CD14-positive monocyte (primary cell): ENCODE measurements at regions not wholly inside any gene's neighbourhood (a gene's known extent, or its start where the extent isn't known, plus 50 kb on each side); places are given as distances from the start of the nearest gene placed in this dataset.

Experiments
- DNase-seq, 3 donors: peaks; one replicate each; pipeline ENCODE4 v3.0.0-alpha.2; 2011 to 2022
- H2AFZ ChIP-seq: 2 replicates; pipeline ENCODE4 v1.6.0; 2012; ENCODE audit warnings: mild to moderate bottlenecking, low read depth, low read length, inconsistent platforms; ENCODE audit not compliant: insufficient read depth, poor library complexity, severe bottlenecking
- H3K27ac ChIP-seq, 2 donors: 1 replicate in 1 of 2; 2 replicates in 1 of 2; pipeline ENCODE4 v1.5.1; 2012 to 2013; ENCODE audit warnings: low read length in 2 of 2, control low read depth in 1 of 2, inconsistent platforms in 1 of 2, low read depth in 1 of 2, mild to moderate bottlenecking in 1 of 2
- H3K27me3 ChIP-seq, 2 donors: one replicate each; pipeline versions ENCODE4 v1.6.0 to v1.6.1; 2011 to 2013; ENCODE audit warnings: low read length in 2 of 2; ENCODE audit not compliant: control insufficient read depth in 2 of 2, insufficient read depth in 2 of 2
- H3K36me3 ChIP-seq, 2 donors: replicated peaks in 1 of 2; 1 replicate in 1 of 2; 2 replicates in 1 of 2; pipeline versions ENCODE4 v1.5.1 to v1.6.1; 2012 to 2013; ENCODE audit warnings: low read length in 2 of 2, control low read depth in 1 of 2, inconsistent platforms in 1 of 2, mild to moderate bottlenecking in 1 of 2; ENCODE audit not compliant: insufficient read depth in 2 of 2, control insufficient read depth in 1 of 2
- H3K4me1 ChIP-seq, 2 donors: 1 replicate in 1 of 2; 2 replicates in 1 of 2; pipeline versions ENCODE4 v1.5.1 to v1.6.1; 2012 to 2013; ENCODE audit warnings: low read length in 2 of 2, control low read depth in 1 of 2, inconsistent platforms in 1 of 2, mild to moderate bottlenecking in 1 of 2, moderate library complexity in 1 of 2; ENCODE audit not compliant: insufficient read depth in 2 of 2, control insufficient read depth in 1 of 2
- H3K4me2 ChIP-seq: replicated peaks from 2 replicates; pipeline ENCODE3; 2012; ENCODE audit warnings: low read length, moderate library complexity, mild to moderate bottlenecking; ENCODE audit not compliant: poor library complexity, severe bottlenecking; ENCODE audit errors: extremely low read depth
- H3K4me3 ChIP-seq, 3 experiments: fragments of 200-600 bp in 1 of 3; sonication (generic) in 1 of 3; replicated peaks in 1 of 3; 1 replicate in 2 of 3; 2 replicates in 1 of 3; pipeline ENCODE4 v1.5.1; 2011 to 2013; ENCODE audit warnings: low read length in 3 of 3, mild to moderate bottlenecking in 3 of 3, control low read depth in 2 of 3, low read depth in 2 of 3, inconsistent platforms in 1 of 3, moderate library complexity in 1 of 3
- H3K79me2 ChIP-seq: 2 replicates; pipeline ENCODE4 v1.6.0; 2012; ENCODE audit warnings: mild to moderate bottlenecking, control low read depth, inconsistent platforms, low read length, moderate library complexity; ENCODE audit not compliant: insufficient read depth
- H3K9ac ChIP-seq: 2 replicates; pipeline ENCODE4 v1.6.0; 2017; ENCODE audit warnings: low read length, mild to moderate bottlenecking; ENCODE audit not compliant: insufficient read depth, poor library complexity, severe bottlenecking
- H3K9me3 ChIP-seq, 2 donors: replicated peaks in 1 of 2; 1 replicate in 1 of 2; 2 replicates in 1 of 2; pipeline versions ENCODE4 v1.5.1 to v1.6.1; 2012 to 2013; ENCODE audit warnings: low read length in 2 of 2, control low read depth in 1 of 2; ENCODE audit not compliant: control insufficient read depth in 1 of 2, insufficient read depth in 1 of 2
- H4K20me1 ChIP-seq: 2 replicates; pipeline ENCODE4 v1.6.0; 2012; ENCODE audit warnings: mild to moderate bottlenecking, low read length, control low read depth, moderate library complexity; ENCODE audit not compliant: insufficient read depth
- H3K27ac Mint-ChIP-seq, 7 donors: one replicate each; pipeline ENCODE4 v1.8.0; 2020; ENCODE audit warnings: mild to moderate bottlenecking in 7 of 7, mixed read lengths in 7 of 7, moderate library complexity in 6 of 7, inconsistent platforms in 2 of 7
- H3K27me3 Mint-ChIP-seq, 3 donors: one replicate each; pipeline ENCODE4 v1.8.0; 2021 to 2022; ENCODE audit warnings: low read depth in 3 of 3, mild to moderate bottlenecking in 3 of 3, mixed read lengths in 3 of 3, moderate library complexity in 3 of 3, inconsistent platforms in 1 of 3
- H3K36me3 Mint-ChIP-seq, 2 donors: one replicate each; pipeline ENCODE4 v1.8.0; 2020; ENCODE audit warnings: mixed read lengths in 2 of 2, inconsistent platforms in 1 of 2, mild to moderate bottlenecking in 1 of 2
- H3K4me1 Mint-ChIP-seq: one replicate; pipeline ENCODE4 v1.8.0; 2020; ENCODE audit warnings: mild to moderate bottlenecking, mixed read lengths
- H3K4me3 Mint-ChIP-seq, 2 donors: one replicate each; pipeline ENCODE4 v1.8.0; 2020; ENCODE audit warnings: mild to moderate bottlenecking in 2 of 2, mixed read lengths in 2 of 2, moderate library complexity in 1 of 2
- H3K9me3 Mint-ChIP-seq, 7 donors: one replicate each; pipeline ENCODE4 v1.8.0; 2020 to 2022; ENCODE audit warnings: mixed read lengths in 7 of 7, mild to moderate bottlenecking in 6 of 7, moderate library complexity in 6 of 7, inconsistent platforms in 2 of 7
- WGBS: methylation state at CpG from one replicate; pipeline ENCODE4 v1.1.5; 2013; ENCODE audit warnings: missing lambda C conversion rate; ENCODE audit not compliant: insufficient coverage; 5-methylcytosine and 5-hydroxymethylcytosine counted together
- intact Hi-C, 2 donors: fragments of 100-400 bp; cut with micrococcal nuclease; formaldehyde crosslinking; loops; one replicate each; pipeline versions ENCODE4 v1.15.0 to v1.15.1; 2023
- TF ChIP-seq, protein P1 (sequence below): fragments of 200-600 bp; IDR thresholded peaks from one replicate; pipeline ENCODE4 v1.8.0; 2022; ENCODE audit warnings: antibody characterized with exemption, mild to moderate bottlenecking

DNA sequence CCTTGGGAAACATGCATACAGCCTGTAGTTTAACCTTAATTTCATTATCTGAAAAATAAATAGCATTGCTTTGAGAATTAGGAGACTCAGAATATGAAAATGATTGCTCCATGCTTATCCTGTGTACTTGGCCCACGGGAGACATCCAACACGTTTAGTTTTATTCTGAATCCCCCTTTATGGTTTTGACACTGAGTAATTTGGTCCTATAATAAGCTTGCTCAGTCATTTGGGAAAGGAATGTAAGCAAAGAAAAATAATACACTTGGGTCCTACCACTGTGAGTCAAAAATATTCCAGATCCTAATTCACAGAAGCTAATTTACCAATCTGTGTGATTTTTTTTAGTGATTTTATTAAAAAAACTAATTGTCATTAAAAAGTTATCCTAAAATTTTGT, 557.3 kb downstream of the USP25 start:
- Histone ChIP-seq H3K9me3 (no peaks in the 10 kb centered on the region), H3K4me3 (no peak overlapping the region), H3K27ac (no peak overlapping the region), H3K36me3 (no peaks in the 10 kb centered on the region), H3K79me2 (no peaks in the 10 kb centered on the region), H4K20me1 (no peaks in the 10 kb centered on the region), H3K27me3 (no peaks in the 10 kb centered on the region), H3K4me2 (no peak overlapping the region), H3K9ac (no peak overlapping the region), H3K4me1 (no peaks in the 10 kb centered on the region), H2AFZ (no peak overlapping the region)
- Mint-ChIP-seq H3K27me3 (no peaks in the 10 kb centered on the region), H3K4me1 (no peaks in the 10 kb centered on the region), H3K9me3 (peaks cover 0 to 4% (median 0%) of the 10 kb centered on the region in 7 donors), H3K27ac (no peak overlapping the region), H3K4me3 (no peak overlapping the region), H3K36me3 (no peaks in the 10 kb centered on the region)
- DNase-seq: no peak
- intact Hi-C loops: no loop called here
- WGBS: no CpG with 5 or more reads among the region's 2 CpGs
- TF ChIP-seq, protein P1, sequence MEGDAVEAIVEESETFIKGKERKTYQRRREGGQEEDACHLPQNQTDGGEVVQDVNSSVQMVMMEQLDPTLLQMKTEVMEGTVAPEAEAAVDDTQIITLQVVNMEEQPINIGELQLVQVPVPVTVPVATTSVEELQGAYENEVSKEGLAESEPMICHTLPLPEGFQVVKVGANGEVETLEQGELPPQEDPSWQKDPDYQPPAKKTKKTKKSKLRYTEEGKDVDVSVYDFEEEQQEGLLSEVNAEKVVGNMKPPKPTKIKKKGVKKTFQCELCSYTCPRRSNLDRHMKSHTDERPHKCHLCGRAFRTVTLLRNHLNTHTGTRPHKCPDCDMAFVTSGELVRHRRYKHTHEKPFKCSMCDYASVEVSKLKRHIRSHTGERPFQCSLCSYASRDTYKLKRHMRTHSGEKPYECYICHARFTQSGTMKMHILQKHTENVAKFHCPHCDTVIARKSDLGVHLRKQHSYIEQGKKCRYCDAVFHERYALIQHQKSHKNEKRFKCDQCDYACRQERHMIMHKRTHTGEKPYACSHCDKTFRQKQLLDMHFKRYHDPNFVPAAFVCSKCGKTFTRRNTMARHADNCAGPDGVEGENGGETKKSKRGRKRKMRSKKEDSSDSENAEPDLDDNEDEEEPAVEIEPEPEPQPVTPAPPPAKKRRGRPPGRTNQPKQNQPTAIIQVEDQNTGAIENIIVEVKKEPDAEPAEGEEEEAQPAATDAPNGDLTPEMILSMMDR: no peak

DNA sequence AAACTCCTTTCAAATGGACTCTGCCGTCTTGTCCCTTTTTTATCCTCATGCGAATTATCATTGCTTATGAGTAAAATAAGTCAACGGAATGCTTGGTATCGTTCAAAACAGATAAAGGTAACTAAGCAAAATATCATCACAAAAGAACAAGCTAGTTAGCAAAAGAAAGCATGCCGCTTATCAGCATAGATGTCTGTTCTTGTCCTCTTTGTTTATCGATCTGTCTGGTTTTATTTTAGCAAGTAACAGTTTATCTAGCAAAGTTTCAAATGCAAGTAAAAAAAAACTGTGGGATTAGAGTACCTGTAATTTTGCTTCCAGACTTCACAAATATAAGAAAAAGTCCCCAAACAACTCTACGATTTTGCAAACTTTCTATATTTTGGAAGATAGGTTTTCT, 561.5 kb downstream of the USP25 start:
- Histone ChIP-seq H4K20me1 (no peaks in the 10 kb centered on the region), H3K9ac (no peak overlapping the region), H3K79me2 (no peaks in the 10 kb centered on the region), H3K4me3 (no peak overlapping the region), H3K4me2 (no peak overlapping the region), H3K27ac (no peak overlapping the region), H2AFZ (no peak overlapping the region), H3K9me3 (no peaks in the 10 kb centered on the region), H3K36me3 (no peaks in the 10 kb centered on the region), H3K4me1 (no peaks in the 10 kb centered on the region), H3K27me3 (no peaks in the 10 kb centered on the region)
- no peak overlapping the region for H3K4me3 Mint-ChIP-seq
- H3K36me3 Mint-ChIP-seq: no peaks in the 10 kb centered on the region
- WGBS: no CpG with 5 or more reads among the region's 7 CpGs
- no peaks in the 10 kb centered on the region for H3K4me1 Mint-ChIP-seq
- H3K27ac Mint-ChIP-seq: no peak overlapping the region
- peaks cover 0 to 6% (median 2%) of the 10 kb centered on the region in 7 donors for H3K9me3 Mint-ChIP-seq
- TF ChIP-seq, protein P1: no peak
- DNase-seq: no peak
- intact Hi-C loops: no loop called here
- H3K27me3 Mint-ChIP-seq: no peaks in the 10 kb centered on the region
